Tibial nerve (tissue), 3 donors: ENCODE measurements at regions not wholly inside any gene's neighbourhood (a gene's known extent, or its start where the extent isn't known, plus 50 kb on each side); places are given as distances from the start of the nearest gene placed in this dataset.

Source experiments
- CTCF ChIP-seq, 5 experiments: fragments of 200-600 bp in 3 of 5; fragments of 450-650 bp in 2 of 5; sonication (generic) in 3 of 5; IDR thresholded peaks; one replicate each; pipeline ENCODE4 v1.5.1; 2016 to 2019; ENCODE audit warnings: antibody characterized with exemption in 5 of 5, mild to moderate bottlenecking in 3 of 5, moderate library complexity in 2 of 5
- POLR2A ChIP-seq, 2 donors: fragments of 450-650 bp; IDR thresholded peaks; one replicate each; pipeline ENCODE4 v1.6.1; 2017; ENCODE audit warnings: antibody characterized with exemption in 2 of 2, mild to moderate bottlenecking in 2 of 2, moderate library complexity in 2 of 2

- no peak for TF ChIP-seq CTCF (IDR thresholded peaks at IDR 0.05)
- TF ChIP-seq POLR2A (IDR thresholded peaks at IDR 0.05): no peak
These were observed 109.8 kb upstream of the ATXN1 start for GRCh38 chr6:16871047-16871446.
